Erythroblast (primary cell): ENCODE measurements at regions not wholly inside any gene's neighbourhood (a gene's known extent, or its start where the extent isn't known, plus 50 kb on each side); places are given as distances from the start of the nearest gene placed in this dataset.
"Not testable (repeated sequence)": the region's sequence is repeated elsewhere in the genome, so short reads cannot be mapped to it uniquely, and the experiment has no call there.

ENCODE experiments used
- DNase-seq, 2 experiments: peaks; one replicate each; lab custom pipeline; 2025; lab: John Stamatoyannopoulos, UW
- GATA1 ChIP-seq: IDR thresholded peaks from 2 replicates; pipeline ENCODE4 v1.6.1; 2011; ENCODE audit warnings: low read depth, mild to moderate bottlenecking, control low read depth, low read length, moderate library complexity
- POLR2A ChIP-seq: IDR thresholded peaks from 2 replicates; pipeline ENCODE4 v1.6.1; 2011; ENCODE audit warnings: mild to moderate bottlenecking, low read length

DNA sequence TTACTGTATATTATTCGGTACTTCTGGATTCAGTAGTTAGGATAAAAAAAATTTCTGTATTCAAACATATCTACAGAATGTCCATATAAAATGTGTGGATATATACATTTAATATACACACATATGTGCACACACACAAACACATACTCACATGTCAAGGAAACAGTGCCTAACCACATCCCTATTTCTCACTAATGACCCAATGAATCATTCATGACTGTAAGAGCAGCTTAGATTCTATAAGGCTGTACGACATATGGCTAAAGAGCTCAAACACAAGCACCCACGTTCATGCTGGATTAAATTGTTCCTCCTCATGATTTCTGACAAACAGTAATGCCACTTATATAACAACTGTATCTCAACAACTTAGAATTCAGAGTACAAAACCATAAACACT is 457.3 kb downstream of the ADCYAP1 start:
- no peak for TF ChIP-seq GATA1
- no peak for TF ChIP-seq POLR2A
- no peak for DNase-seq

DNA sequence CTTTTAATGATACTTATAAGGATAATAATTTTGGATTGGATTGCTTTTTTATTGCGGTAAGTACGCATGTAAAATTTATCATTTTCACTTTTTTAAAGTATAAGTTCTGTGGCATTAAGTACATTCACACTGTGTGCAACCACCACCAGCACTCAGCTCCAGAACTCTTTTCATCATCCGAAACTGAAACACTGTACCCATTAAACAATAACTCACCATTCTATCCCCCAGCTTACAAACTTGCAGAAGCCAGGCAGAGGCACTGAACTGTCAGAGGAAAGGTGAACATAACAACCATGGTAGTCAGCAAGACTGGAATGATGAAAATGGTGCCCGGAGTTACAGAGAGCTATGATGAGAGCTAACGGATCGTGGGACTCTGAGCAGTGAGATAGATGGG is 465.9 kb downstream of the ADCYAP1 start:
- TF ChIP-seq GATA1 (no peak), POLR2A (no peak)
- no peak for DNase-seq

DNA sequence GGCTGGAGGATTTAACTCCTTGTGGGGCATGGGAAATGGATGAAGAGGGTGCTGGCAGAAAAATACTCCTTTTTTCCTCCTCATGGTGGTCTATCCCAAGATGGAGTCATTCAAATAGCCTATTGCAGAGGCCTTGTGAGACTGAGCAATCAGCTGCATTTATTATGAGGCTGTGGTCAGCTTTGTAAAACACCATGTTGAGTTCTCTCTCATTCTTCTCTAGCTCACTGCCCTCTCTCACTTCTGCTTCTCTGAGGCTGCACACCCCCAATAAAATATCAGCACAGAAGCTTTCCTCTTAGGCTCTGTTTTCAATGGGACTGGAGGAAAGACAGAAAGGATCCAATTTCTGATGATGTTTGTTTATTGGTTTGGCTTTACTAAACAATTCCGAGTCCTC is 467.1 kb downstream of the ADCYAP1 start:
- no peak for TF ChIP-seq POLR2A
- TF ChIP-seq GATA1, result no peak
- DNase-seq, result no peak

DNA sequence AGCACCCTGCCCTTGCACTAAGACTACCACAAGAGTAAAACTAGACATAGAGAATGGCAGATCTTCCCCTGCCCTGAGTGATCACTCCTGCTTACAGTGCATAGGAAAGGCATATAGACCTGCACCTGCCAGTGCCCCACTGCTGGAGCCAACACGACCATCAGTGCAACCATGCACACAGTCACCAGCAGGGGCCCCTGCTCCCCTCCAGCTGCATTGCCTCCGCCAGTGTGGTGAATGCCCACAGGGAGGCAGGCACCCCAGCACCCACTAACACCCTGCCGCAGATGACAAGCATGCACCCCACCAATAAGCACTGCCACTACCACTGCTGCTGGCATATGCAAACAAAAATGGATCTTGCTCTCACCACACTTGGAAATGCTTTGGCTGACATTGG is 478.8 kb downstream of the ADCYAP1 start:
- no peak for DNase-seq
- TF ChIP-seq GATA1, result no peak
- no peak for TF ChIP-seq POLR2A

DNA sequence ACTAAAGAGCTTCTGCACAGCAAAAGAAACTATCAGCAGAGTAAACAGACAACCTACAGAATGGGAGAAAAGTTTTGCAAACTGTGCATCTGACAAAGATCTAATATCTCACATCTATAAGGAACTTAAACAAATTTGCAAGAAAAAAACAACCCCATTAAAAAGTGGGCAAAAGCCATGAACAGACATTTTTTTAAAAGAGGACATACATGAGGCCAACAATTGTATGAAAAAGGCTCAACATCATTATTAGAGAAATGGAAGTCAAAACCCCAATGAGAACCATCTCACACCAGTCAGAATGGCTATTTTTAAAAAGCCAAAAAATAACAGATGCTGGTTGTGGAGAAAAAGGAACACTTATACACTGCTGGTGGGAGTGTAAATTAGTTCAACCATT is 483.8 kb downstream of the ADCYAP1 start:
- not testable (repeated sequence) for DNase-seq

DNA sequence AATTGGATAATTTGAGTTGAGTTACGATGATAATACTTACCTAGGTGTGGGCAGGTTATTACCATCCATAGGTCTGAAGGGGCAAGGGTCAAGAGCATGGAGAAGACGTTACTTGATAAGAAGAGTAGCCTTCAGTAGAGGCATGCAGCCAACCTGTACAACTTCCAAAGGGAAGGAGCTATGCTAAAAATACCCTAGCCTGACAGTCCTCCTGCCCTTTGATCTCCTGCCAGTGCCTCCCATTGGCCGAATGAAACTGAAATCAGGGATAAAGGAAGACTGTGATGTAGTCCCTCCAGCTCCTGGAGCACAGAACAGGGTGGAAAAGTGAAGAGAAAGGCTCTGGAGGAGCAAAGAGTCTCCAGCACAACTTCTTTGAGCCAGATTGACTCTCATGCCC is 487.4 kb downstream of the ADCYAP1 start:
- TF ChIP-seq POLR2A, result no peak
- no peak for TF ChIP-seq GATA1
- no peak for DNase-seq

DNA sequence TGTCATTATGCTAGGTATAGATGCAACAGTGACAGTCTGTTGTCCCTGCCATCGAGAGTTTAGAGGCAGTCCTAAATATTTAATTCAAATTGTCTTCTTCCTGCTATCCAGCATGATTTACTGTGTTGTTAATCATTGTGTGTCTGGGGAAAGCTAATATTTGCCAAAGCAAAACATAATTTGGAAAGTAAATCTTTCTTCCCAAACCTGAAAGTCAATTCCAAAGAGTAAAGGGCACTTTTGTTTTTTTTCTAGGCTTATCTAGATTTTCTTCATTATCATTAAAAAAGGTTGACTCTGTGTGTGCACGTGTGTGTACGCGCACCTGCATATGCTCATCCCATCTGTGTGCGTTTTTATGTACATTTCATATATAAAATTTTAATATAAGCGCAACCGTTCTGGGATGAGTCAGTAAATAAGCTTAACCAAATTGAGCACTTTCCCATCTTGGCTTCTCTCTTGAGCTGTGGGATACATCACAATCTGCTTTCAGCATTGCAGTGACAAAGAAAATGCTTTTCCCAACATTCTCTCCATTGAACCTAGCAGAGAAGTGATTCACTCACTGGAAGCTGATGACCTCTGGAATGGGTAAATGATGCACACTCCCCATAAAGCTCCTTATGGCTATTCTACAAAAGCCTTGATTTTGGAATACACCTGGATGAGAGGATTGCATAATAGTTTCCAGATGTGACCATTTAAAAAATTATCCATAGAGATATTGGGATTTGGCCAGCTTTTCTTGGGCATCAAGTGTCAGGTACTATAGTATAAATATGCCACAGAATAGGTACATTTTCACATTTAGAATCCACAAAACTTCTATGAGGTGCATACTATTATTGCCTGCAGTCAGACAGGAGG is 488.4 kb downstream of the ADCYAP1 start:
- no peak for TF ChIP-seq GATA1
- TF ChIP-seq POLR2A, result no peak
- no peak for DNase-seq

DNA sequence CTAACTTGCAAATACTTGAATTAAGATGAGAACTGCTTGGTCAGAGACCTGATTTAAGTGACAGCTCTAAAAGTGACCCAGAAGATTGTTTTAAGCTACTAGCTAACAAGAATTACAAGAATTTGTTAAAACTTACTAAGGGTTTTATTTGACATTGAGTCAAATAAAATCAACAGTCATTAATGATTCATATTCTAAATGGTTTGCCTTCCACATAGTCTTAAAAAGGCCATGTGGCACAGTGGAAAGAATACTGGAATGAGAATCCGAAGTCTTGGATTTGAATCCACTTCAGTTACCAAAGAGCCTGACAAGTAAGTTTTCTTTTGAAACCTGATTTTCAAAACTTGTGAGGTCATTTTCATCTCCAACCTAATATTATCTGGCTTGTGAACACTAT is 489.3 kb downstream of the ADCYAP1 start:
- no peak for TF ChIP-seq POLR2A
- TF ChIP-seq GATA1, result no peak
- DNase-seq, result no peak

DNA sequence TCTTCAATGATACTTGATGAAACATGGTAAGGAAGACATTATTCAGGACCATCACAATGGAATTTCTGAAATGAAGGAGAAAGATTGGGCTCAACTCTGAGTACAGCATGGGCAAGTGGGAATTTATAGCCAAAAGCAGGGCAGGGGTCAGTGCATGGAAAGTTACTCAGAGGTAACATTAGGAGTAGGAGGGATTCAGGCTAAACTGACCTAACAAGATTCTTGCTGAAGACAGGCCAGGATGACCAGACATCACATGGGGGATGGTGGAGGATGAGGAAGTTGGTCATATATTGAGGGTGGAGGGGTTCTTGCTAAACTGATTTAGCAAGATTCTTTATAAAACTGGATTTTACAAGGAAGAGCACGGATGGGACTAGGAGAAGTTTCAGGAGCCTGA is 489.8 kb downstream of the ADCYAP1 start:
- DNase-seq, result no peak
- no peak for TF ChIP-seq POLR2A
- no peak for TF ChIP-seq GATA1

DNA sequence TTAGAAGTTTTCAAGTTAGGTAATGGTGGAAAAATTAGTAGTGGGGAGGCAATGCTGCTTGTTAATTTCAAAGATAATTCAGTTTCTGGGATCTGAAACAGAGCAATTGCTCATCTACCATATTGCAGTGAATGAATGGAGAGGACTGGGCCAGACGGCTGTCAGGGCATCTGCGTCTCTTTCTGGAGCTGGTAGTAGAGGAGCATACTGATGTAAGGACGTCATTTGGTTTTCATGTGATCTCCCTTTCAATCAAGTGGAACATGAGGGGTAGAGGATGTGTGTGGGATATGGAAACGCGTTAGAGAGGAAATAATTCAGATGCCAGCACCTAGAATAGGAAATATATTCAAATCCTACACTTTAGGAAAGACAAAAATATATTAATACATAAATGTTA is 490.3 kb downstream of the ADCYAP1 start:
- DNase-seq, result no peak
- TF ChIP-seq GATA1, result no peak
- TF ChIP-seq POLR2A, result no peak

DNA sequence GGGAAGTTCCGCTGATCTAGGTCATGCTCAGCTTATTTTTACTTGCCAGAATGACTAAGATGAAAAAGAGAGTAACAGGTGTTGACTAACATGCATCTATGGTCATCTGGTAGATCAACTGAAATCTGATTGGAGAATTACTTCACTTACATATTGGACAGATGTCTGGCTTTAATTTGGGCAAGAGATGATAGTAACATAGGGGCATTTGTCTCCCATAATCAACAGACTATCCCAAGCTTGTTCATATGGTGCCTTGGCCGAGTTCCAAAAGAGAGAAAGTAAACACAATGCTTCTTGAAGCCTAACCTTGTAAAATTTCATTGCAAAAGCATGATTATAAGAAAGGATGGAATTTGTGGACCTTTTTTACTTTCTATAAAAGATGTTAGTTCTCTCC is 503.7 kb downstream of the ADCYAP1 start:
- TF ChIP-seq POLR2A, result no peak
- TF ChIP-seq GATA1, result no peak
- no peak for DNase-seq

DNA sequence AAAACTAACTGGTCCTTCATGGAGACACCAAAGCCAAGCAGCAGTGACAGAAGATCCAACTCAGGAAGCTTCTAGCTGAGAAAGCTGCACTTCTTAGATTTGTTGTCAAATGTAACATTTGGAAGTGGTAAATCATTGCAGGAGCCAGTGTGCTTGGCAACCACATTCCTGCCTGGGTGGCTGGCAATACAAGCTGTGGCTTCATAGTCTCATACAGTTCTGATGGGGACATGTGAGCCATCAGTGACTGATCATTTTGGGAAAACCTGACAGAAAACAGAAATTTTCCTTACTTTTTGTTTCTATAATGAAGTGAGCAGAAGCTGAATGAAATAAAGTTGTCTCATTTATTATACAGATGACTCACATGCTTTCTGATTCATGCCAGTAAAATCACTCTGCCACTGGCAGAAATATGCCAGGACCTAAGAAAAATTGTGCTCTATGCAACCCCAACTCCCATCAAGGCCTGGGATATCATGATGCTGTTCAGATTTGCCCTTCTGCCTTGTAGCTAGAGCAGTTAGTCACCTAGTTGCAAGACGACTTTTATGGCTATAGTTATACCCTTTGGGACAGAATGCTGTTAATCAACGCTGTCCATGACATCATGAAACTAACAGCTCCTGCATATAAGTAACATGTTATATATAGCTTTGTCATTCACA is 508.1 kb downstream of the ADCYAP1 start:
- no peak for DNase-seq
- no peak for TF ChIP-seq POLR2A
- no peak for TF ChIP-seq GATA1

DNA sequence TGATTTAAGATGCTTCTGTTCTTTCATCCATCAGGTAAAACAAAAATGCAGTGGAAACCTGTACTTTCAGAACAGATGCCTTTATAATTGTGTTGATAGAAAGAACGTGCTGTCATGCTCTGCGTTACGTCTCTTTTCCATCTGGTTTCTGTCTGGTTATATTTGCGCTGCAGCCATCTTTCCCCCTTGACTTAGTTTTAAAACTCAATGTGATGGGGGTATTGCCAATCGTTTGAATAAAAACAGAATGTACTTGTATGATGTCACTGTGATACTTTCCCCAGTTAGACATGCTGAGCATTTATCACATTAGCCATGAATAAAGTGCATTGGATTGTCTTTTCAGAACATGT is 508.6 kb downstream of the ADCYAP1 start:
- no peak for TF ChIP-seq GATA1
- DNase-seq, result no peak

DNA sequence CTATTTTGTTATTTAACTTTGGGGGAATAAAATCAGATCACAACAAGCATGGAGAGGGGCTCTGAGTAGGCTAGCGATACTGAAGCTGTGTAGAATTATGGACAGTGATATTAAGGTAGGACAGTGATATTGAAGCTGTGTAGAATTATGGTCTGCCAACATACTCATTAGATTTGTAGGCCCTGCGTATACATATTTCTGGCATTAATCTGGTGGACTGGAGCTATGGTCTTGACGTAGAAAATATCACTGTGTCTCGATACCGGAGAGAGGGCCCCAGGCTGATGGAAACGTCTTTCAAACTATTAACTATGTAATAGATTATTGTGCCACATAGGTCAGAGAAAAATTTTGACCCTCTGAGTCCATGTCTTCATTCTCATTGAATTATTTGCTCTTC is 511.4 kb downstream of the ADCYAP1 start:
- no peak for DNase-seq

DNA sequence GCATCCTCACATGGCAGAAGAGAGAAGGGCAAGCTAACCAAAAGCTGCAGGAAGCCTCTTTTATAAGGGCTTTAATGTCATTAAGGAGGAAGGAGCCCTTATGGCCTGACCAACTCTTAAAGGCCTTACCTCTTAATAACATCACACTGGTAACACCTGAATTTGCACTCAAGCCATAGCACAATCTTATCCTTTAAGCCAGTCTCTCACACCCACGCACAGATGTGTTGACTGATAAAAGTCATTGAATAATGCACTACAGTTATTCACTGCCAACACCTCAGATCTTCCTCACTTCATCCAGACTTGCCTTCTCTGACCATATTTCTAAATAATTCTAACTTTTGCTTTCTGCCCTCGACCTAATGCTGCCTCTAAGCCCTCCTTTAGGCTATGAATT is 516.8 kb downstream of the ADCYAP1 start:
- TF ChIP-seq GATA1 (no peak), POLR2A (no peak)
- peak in 1 of 2 experiments; percentile 25 for DNase-seq

More for the DNA sequence above, 511.4 kb downstream of the ADCYAP1 start:
- TF ChIP-seq GATA1 (no peak), POLR2A (no peak)
